Common myeloid progenitor, CD34-positive (primary cell): ENCODE measurements at regions not wholly inside any gene's neighbourhood (a gene's known extent, or its start where the extent isn't known, plus 50 kb on each side); places are given as distances from the start of the nearest gene placed in this dataset.
A peak's percentile ranks its signal among the peaks of the same experiment; 100 is the strongest.
"Not testable (repeated sequence)": the region's sequence is repeated elsewhere in the genome, so short reads cannot be mapped to it uniquely, and the experiment has no call there.

Experiments
- CTCF ChIA-PET: fragments of 350-600 bp; sonication (Branson Sonifier 250); formaldehyde crosslinking; loops from one replicate; lab custom pipeline; 2021; ENCODE audit warnings: antibody characterized with exemption; lab: Charles Lee
- POLR2A ChIA-PET: fragments of 350-600 bp; sonication (Branson Sonifier 250); formaldehyde crosslinking; loops from one replicate; lab custom pipeline; 2021; ENCODE audit warnings: antibody characterized with exemption; lab: Charles Lee
- DNase-seq, 3 donors: peaks; one replicate each; pipeline versions ENCODE4 v3.0.0 to v3.0.0-alpha.2; 2013
- H3K27ac ChIP-seq, 2 experiments: 1 replicate in 1 of 2; 2 replicates in 1 of 2; pipeline ENCODE4 v1.7.0; 2013; ENCODE audit warnings: inconsistent platforms in 2 of 2, low read length in 2 of 2, mild to moderate bottlenecking in 2 of 2, low read depth in 1 of 2, moderate library complexity in 1 of 2; ENCODE audit not compliant: severe bottlenecking in 2 of 2, insufficient read depth in 1 of 2, poor library complexity in 1 of 2
- H3K27me3 ChIP-seq, 5 experiments: replicated peaks in 2 of 5; 1 replicate in 3 of 5; 2 replicates in 2 of 5; pipeline versions ENCODE4 v1.6.1 to v1.7.0; 2013; ENCODE audit warnings: low read length in 4 of 5, mild to moderate bottlenecking in 2 of 5, moderate library complexity in 2 of 5, inconsistent platforms in 1 of 5; ENCODE audit not compliant: insufficient read depth in 5 of 5, control insufficient read depth in 4 of 5
- H3K36me3 ChIP-seq, 4 experiments: 1 replicate in 2 of 4; 2 replicates in 2 of 4; pipeline versions ENCODE4 v1.6.1 to v1.7.0; 2013; ENCODE audit warnings: low read length in 3 of 4, control low read depth in 1 of 4, mild to moderate bottlenecking in 1 of 4; ENCODE audit not compliant: control insufficient read depth in 4 of 4, insufficient read depth in 4 of 4
- H3K4me1 ChIP-seq, 4 experiments: 1 replicate in 3 of 4; 2 replicates in 1 of 4; pipeline versions ENCODE4 v1.6.1 to v1.7.1; 2013; ENCODE audit warnings: low read length in 3 of 4, mild to moderate bottlenecking in 3 of 4, control low read depth in 1 of 4, inconsistent platforms in 1 of 4, moderate library complexity in 1 of 4; ENCODE audit not compliant: control insufficient read depth in 4 of 4, insufficient read depth in 4 of 4; ENCODE audit errors: control extremely low read depth in 1 of 4
- H3K4me3 ChIP-seq, 7 experiments: 1 replicate in 4 of 7; 2 replicates in 3 of 7; pipeline versions ENCODE4 v1.5.1 to v1.7.0; 2013; ENCODE audit warnings: mild to moderate bottlenecking in 7 of 7, low read length in 6 of 7, moderate library complexity in 6 of 7, inconsistent platforms in 2 of 7, low read depth in 2 of 7, control low read depth in 1 of 7; ENCODE audit not compliant: insufficient read depth in 4 of 7, control insufficient read depth in 1 of 7; ENCODE audit errors: extremely low read depth in 1 of 7
- H3K9me3 ChIP-seq, 5 experiments: 1 replicate in 4 of 5; 2 replicates in 1 of 5; pipeline versions ENCODE4 v1.6.1 to v1.7.1; 2013; ENCODE audit warnings: low read length in 4 of 5, mild to moderate bottlenecking in 2 of 5, inconsistent platforms in 1 of 5, low read depth in 1 of 5, moderate library complexity in 1 of 5; ENCODE audit not compliant: control insufficient read depth in 4 of 5, insufficient read depth in 2 of 5; ENCODE audit errors: control extremely low read depth in 1 of 5
- WGBS: methylation state at CpG from one replicate; pipeline ENCODE4 v1.1.5; 2013; ENCODE audit not compliant: insufficient coverage; 5-methylcytosine and 5-hydroxymethylcytosine counted together

GRCh38 chr16:87123356-87124001 lies 193.7 kb downstream of the C16orf95 start:
- H3K4me3 ChIP-seq, result no peak overlapping the region
- POLR2A ChIA-PET, result no interaction called here
- no peaks in the 10 kb centered on the region for H3K36me3 ChIP-seq
- H3K9me3 ChIP-seq, result peaks cover 0 to 11% (median 0%) of the 10 kb centered on the region in 5 experiments
- H3K4me1 ChIP-seq, result no peaks in the 10 kb centered on the region
- H3K27ac ChIP-seq, result no peak overlapping the region
- DNase-seq, result no peak
- peaks cover 0 to 30% (median 0%) of the 10 kb centered on the region in 5 experiments for H3K27me3 ChIP-seq
- 98% methylated on average over 12 of the region's 12 CpGs for WGBS
- CTCF ChIA-PET, result no interaction called here

- POLR2A ChIA-PET, H3K4me3 ChIP-seq, H3K4me1 ChIP-seq, H3K36me3 ChIP-seq, CTCF ChIA-PET, H3K27ac ChIP-seq: not testable (repeated sequence)
- peaks cover 0 to 23% (median 0%) of the 10 kb centered on the region in 5 experiments for H3K27me3 ChIP-seq
- H3K9me3 ChIP-seq, result peaks cover 0 to 19% (median 0%) of the 10 kb centered on the region in 5 experiments
- peak in 1 of 3 donors; percentile 10 for DNase-seq
- WGBS, result 97% methylated on average over 4 of the region's 9 CpGs
Measured at GRCh38 chr16:87124405-87124804, 192.8 kb downstream of the C16orf95 start.

- peaks cover 0 to 19% (median 0%) of the 10 kb centered on the region in 5 experiments for H3K9me3 ChIP-seq
- no peak overlapping the region for H3K27ac ChIP-seq
- WGBS, result 95% methylated on average over 29 of the region's 38 CpGs
- ChIA-PET CTCF (no interaction called here), POLR2A (no interaction called here)
- no peak overlapping the region for H3K4me3 ChIP-seq
- H3K4me1 ChIP-seq, result no peaks in the 10 kb centered on the region
- peaks cover 0 to 15% (median 0%) of the 10 kb centered on the region in 5 experiments for H3K27me3 ChIP-seq
- peak in 1 of 3 donors; percentile 17 for DNase-seq
- no peaks in the 10 kb centered on the region for H3K36me3 ChIP-seq
Measured at GRCh38 chr16:87125206-87126155, 191.7 kb downstream of the C16orf95 start.

GRCh38 chr16:87126403-87127025 lies 190.7 kb downstream of the C16orf95 start:
- peaks cover 0 to 15% (median 0%) of the 10 kb centered on the region in 5 experiments for H3K27me3 ChIP-seq
- CTCF ChIA-PET, result no interaction called here
- no peak for DNase-seq
- POLR2A ChIA-PET, result no interaction called here
- no peaks in the 10 kb centered on the region for H3K36me3 ChIP-seq
- no peak overlapping the region for H3K27ac ChIP-seq
- H3K4me1 ChIP-seq, result no peaks in the 10 kb centered on the region
- WGBS, result 92% methylated on average over 8 of the region's 13 CpGs
- H3K9me3 ChIP-seq, result peaks cover 0 to 21% (median 0%) of the 10 kb centered on the region in 5 experiments
- no peak overlapping the region for H3K4me3 ChIP-seq

- Histone ChIP-seq H3K27ac (no peak overlapping the region), H3K27me3 (peaks cover 0 to 20% (median 0%) of the 10 kb centered on the region in 5 experiments), H3K4me3 (no peak overlapping the region), H3K4me1 (no peaks in the 10 kb centered on the region), H3K36me3 (no peaks in the 10 kb centered on the region), H3K9me3 (peaks cover 0 to 23% (median 0%) of the 10 kb centered on the region in 5 experiments)
- ChIA-PET CTCF (no interaction called here), POLR2A (no interaction called here)
- no peak for DNase-seq
- WGBS, result 93% methylated on average over 22 of the region's 23 CpGs
Measured at GRCh38 chr16:87127061-87127765, 190.0 kb downstream of the C16orf95 start.

GRCh38 chr16:87127766-87128147 lies 189.4 kb downstream of the C16orf95 start:
- peaks cover 0 to 20% (median 0%) of the 10 kb centered on the region in 5 experiments for H3K27me3 ChIP-seq
- H3K9me3 ChIP-seq, result peaks cover 0 to 23% (median 0%) of the 10 kb centered on the region in 5 experiments
- no peak overlapping the region for H3K27ac ChIP-seq
- POLR2A ChIA-PET, result no interaction called here
- CTCF ChIA-PET, result no interaction called here
- no peak for DNase-seq
- H3K36me3 ChIP-seq, result no peaks in the 10 kb centered on the region
- no peaks in the 10 kb centered on the region for H3K4me1 ChIP-seq
- WGBS, result 61% methylated on average over 5 of the region's 6 CpGs
- no peak overlapping the region for H3K4me3 ChIP-seq
